GM12878 (cell line): ENCODE measurements at regions not wholly inside any gene's neighbourhood (a gene's known extent, or its start where the extent isn't known, plus 50 kb on each side); places are given as distances from the start of the nearest gene placed in this dataset.

ENCODE experiments used
- CHD2 ChIP-seq: IDR thresholded peaks from 2 replicates; pipeline ENCODE4 v1.6.1; 2011; ENCODE audit warnings: low read depth, low read length, improper control_type of control experiment, borderline replicate concordance
- CREM ChIP-seq: IDR thresholded peaks from 2 replicates; pipeline ENCODE4 v1.6.1; 2014; ENCODE audit warnings: antibody characterized with exemption, low read depth
- EZH2 ChIP-seq: IDR thresholded peaks from 2 replicates; pipeline ENCODE4 v1.6.1; 2012; ENCODE audit warnings: low read depth, mild to moderate bottlenecking, control low read depth, inconsistent platforms, low read length, borderline replicate concordance; ENCODE audit not compliant: control insufficient read depth
- GABPA ChIP-seq: IDR thresholded peaks from 2 replicates; pipeline ENCODE4 v1.6.1; 2014; ENCODE audit warnings: antibody characterized with exemption, low read depth, mild to moderate bottlenecking, inconsistent platforms
- SIN3A ChIP-seq: IDR thresholded peaks from 2 replicates; pipeline ENCODE4 v1.6.1; 2012; ENCODE audit warnings: low read depth, low read length, improper control_type of control experiment
- TF ChIP-seq, protein P1 (sequence below), 3 experiments: IDR thresholded peaks in 2 of 3; conservative IDR thresholded peaks in 1 of 3; 2 replicates each; pipeline ENCODE4 v1.5.1; 2011; ENCODE audit warnings: low read depth in 3 of 3, low read length in 3 of 3, mild to moderate bottlenecking in 3 of 3, control low read depth in 2 of 3, moderate library complexity in 2 of 3, inconsistent platforms in 1 of 3, mixed read lengths in 1 of 3; ENCODE audit not compliant: control insufficient read depth in 2 of 3, insufficient read depth in 1 of 3; ENCODE audit errors: extremely low read depth in 1 of 3
- TF ChIP-seq, protein P2 (sequence below): IDR thresholded peaks from 2 replicates; pipeline ENCODE4 v1.6.1; 2011; ENCODE audit warnings: mild to moderate bottlenecking, low read depth, low read length, moderate library complexity; ENCODE audit not compliant: insufficient replicate concordance
- TF ChIP-seq, protein P3 (sequence below): fragments of 450-650 bp; IDR thresholded peaks from 2 replicates; pipeline ENCODE4 v1.6.1; 2017; ENCODE audit warnings: mild to moderate bottlenecking, moderate library complexity

DNA sequence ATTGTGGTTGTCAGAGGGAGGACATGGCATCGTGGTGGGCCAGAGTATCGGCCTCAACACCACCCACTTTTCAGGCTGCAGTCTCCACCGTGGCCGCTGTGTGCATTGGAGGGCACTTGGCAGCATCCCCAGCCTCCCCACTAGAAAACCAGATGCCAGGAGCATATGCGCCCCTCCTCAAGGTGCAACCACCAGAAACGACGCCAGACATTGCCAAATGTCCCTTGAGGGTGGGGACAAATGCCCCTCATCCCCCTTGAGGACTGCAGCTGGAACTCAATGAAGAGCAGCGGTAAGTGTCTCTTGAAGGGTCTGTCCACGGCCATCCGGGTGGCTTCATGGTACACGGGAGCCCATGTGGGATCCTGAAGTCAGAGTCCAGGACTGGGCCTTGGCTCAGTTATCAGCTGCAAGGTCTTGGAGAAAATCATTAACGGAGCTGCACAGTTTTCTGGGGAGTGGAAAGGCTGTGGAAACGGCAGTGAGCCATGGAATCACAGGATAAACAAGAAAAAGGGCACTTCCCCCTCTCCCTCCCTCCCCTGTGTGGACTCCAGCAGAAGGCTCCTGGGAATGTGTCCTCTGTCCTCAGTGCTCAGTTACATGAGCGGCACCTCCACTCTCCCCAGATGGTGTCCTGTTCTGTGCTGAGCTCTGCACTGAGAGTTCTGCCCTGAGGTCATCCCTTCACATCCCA lies 324.4 kb upstream of the B3GAT1 start:
- TF ChIP-seq, protein P1, sequence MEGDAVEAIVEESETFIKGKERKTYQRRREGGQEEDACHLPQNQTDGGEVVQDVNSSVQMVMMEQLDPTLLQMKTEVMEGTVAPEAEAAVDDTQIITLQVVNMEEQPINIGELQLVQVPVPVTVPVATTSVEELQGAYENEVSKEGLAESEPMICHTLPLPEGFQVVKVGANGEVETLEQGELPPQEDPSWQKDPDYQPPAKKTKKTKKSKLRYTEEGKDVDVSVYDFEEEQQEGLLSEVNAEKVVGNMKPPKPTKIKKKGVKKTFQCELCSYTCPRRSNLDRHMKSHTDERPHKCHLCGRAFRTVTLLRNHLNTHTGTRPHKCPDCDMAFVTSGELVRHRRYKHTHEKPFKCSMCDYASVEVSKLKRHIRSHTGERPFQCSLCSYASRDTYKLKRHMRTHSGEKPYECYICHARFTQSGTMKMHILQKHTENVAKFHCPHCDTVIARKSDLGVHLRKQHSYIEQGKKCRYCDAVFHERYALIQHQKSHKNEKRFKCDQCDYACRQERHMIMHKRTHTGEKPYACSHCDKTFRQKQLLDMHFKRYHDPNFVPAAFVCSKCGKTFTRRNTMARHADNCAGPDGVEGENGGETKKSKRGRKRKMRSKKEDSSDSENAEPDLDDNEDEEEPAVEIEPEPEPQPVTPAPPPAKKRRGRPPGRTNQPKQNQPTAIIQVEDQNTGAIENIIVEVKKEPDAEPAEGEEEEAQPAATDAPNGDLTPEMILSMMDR (IDR thresholded peaks at IDR 0.05 in 2 of 3, conservative IDR thresholded peaks at IDR 0.05 in 1 of 3; ENCODE audit: control insufficient read depth in 2 of 3, extremely low read depth in 1 of 3, insufficient read depth in 1 of 3, low read depth in 3 of 3, low read length in 3 of 3), result no peak
- TF ChIP-seq GABPA (no peak), CREM (no peak), CHD2 (no peak), EZH2 (no peak), SIN3A (no peak)
- TF ChIP-seq, protein P2, sequence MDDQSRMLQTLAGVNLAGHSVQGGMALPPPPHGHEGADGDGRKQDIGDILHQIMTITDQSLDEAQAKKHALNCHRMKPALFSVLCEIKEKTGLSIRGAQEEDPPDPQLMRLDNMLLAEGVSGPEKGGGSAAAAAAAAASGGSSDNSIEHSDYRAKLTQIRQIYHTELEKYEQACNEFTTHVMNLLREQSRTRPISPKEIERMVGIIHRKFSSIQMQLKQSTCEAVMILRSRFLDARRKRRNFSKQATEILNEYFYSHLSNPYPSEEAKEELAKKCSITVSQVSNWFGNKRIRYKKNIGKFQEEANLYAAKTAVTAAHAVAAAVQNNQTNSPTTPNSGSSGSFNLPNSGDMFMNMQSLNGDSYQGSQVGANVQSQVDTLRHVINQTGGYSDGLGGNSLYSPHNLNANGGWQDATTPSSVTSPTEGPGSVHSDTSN, result no peak
- TF ChIP-seq, protein P3, sequence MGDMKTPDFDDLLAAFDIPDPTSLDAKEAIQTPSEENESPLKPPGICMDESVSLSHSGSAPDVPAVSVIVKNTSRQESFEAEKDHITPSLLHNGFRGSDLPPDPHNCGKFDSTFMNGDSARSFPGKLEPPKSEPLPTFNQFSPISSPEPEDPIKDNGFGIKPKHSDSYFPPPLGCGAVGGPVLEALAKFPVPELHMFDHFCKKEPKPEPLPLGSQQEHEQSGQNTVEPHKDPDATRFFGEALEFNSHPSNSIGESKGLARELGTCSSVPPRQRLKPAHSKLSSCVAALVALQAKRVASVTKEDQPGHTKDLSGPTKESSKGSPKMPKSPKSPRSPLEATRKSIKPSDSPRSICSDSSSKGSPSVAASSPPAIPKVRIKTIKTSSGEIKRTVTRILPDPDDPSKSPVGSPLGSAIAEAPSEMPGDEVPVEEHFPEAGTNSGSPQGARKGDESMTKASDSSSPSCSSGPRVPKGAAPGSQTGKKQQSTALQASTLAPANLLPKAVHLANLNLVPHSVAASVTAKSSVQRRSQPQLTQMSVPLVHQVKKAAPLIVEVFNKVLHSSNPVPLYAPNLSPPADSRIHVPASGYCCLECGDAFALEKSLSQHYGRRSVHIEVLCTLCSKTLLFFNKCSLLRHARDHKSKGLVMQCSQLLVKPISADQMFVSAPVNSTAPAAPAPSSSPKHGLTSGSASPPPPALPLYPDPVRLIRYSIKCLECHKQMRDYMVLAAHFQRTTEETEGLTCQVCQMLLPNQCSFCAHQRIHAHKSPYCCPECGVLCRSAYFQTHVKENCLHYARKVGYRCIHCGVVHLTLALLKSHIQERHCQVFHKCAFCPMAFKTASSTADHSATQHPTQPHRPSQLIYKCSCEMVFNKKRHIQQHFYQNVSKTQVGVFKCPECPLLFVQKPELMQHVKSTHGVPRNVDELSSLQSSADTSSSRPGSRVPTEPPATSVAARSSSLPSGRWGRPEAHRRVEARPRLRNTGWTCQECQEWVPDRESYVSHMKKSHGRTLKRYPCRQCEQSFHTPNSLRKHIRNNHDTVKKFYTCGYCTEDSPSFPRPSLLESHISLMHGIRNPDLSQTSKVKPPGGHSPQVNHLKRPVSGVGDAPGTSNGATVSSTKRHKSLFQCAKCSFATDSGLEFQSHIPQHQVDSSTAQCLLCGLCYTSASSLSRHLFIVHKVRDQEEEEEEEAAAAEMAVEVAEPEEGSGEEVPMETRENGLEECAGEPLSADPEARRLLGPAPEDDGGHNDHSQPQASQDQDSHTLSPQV, result no peak
